Peyer's patch (tissue), 4 donors: ENCODE measurements at regions not wholly inside any gene's neighbourhood (a gene's known extent, or its start where the extent isn't known, plus 50 kb on each side); places are given as distances from the start of the nearest gene placed in this dataset.

ENCODE experiments used
- CTCF ChIP-seq, 6 experiments: fragments of 450-650 bp in 4 of 6; fragments of 200-600 bp in 2 of 6; sonication (generic) in 1 of 6; IDR thresholded peaks; one replicate each; pipeline ENCODE4 v1.5.1; 2017 to 2019; ENCODE audit warnings: antibody characterized with exemption in 6 of 6, mild to moderate bottlenecking in 3 of 6, moderate library complexity in 1 of 6
- POLR2A ChIP-seq, 2 donors: fragments of 450-650 bp; IDR thresholded peaks; one replicate each; pipeline ENCODE4 v1.5.1; 2017; ENCODE audit warnings: antibody characterized with exemption in 2 of 2, mild to moderate bottlenecking in 2 of 2, moderate library complexity in 2 of 2

DNA sequence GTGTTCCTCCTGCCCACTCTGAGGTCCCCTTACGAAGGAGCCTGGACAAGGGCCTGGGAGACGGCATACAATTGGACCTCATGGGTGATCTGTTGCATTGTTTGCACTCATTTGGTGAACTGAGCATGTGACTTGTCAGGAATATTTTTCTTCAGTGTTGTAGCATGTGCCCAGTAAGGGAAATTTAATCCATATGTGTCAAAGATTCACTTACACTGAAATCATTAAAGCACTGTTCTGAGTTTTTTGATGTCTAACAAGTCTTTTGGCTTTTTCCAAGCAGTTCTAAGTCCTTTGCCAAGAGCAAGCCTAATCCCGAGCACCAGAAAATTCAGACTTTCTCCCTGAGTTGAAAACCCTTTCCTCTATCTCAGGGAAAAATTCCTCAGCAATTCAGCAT, 61.6 kb upstream of the RPS23 start:
- TF ChIP-seq POLR2A (IDR thresholded peaks at IDR 0.05) (no peak), CTCF (IDR thresholded peaks at IDR 0.05) (no peak)
